ENCODE measurements at regions not wholly inside any gene's neighbourhood (a gene's known extent, or its start where the extent isn't known, plus 50 kb on each side); places are given as distances from the start of the nearest gene placed in this dataset.

DNA sequence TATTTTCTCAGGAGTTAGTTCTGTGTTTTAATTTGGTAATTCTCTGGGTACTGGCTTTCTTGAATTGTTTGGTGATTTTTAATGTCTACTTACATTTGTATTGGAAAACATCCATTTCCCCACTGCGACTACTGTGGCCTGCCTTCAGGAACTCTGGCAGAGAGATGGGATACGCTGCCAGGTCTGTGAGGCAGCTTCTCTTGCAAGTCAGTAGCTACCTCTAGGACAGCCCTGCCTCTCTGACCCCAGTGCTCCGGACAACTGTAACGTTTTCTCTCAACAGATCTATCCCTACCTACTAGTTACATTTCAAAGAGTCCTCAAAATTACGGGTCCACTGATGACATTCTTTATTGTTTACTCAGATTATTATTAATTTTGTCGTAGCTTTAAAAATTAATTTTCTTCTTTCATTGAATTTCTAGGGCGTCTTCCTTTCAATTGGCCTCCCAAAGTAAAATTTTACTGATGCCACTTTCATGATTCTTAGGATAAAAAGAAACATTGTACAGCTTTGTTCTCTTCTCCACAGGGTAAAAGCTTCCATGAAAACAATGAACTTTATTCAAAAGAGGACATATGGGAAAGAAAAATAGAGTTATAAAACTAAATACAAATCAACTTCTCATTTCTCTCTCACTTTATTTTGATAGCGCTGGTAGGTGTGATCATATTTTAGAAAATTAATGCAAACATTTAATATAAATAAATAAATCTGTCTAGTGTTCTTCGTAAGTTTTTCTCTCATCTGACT is 123.2 kb upstream of the GOLGA8J start:
- Histone ChIP-seq H3K9me3 (no peaks in the 10 kb centered on the region), H3K4me1 (peaks cover 15% of the 10 kb centered on the region), H3K4me3 (no peak overlapping the region), H3K27ac (peak overlapping the region; percentile 55 to 59), H3K27me3 (no peaks in the 10 kb centered on the region), H3K36me3 (ENCODE audit: low read depth, missing control alignments) (no peaks in the 10 kb centered on the region)
- WGBS, 2 donors = 56 to 64% methylated on average over 9 of the region's 9 CpGs
- DNase-seq = peak; percentile 80
- intact Hi-C loops (cut with DNase I; ENCODE audit: low total_unique reads) = no loop called here
- no peak for TF ChIP-seq POLR2A (IDR thresholded peaks at IDR 0.05)
- no peak for TF ChIP-seq CTCF (IDR thresholded peaks at IDR 0.05)

DNA sequence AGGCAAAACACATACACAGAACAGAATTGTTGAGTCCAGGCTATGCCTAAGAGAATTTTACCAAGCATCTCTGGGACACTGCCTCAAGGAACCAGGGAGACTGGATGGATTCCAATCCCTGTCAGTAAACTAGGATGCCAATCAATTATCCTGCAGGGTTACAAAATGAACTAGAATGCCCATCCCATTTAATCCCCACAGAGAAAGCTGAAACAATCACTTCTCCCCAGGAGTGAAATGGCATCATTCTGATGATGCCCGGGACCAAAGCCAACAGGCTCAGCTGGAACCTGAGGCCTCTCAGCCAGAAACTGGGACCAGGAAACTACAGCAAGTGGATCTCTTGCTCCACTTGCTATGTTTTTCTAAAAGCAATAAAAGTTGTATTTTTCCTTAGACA is 130.0 kb upstream of the TJP1 start:
- intact Hi-C loops (cut with DNase I; ENCODE audit: low total_unique reads) = no loop called here
- peak; percentile 49 for DNase-seq
- Histone ChIP-seq H3K27me3 (no peaks in the 10 kb centered on the region), H3K4me1 (peaks cover 7% of the 10 kb centered on the region), H3K27ac (peak overlapping the region in 1 of 2 donors; percentile 59), H3K36me3 (ENCODE audit: low read depth, missing control alignments) (no peaks in the 10 kb centered on the region), H3K4me3 (no peak overlapping the region), H3K9me3 (no peaks in the 10 kb centered on the region)
- TF ChIP-seq CTCF (IDR thresholded peaks at IDR 0.05) = no peak
- no peak for TF ChIP-seq POLR2A (IDR thresholded peaks at IDR 0.05)
- WGBS, 2 donors = 48 to 67% methylated on average over 1 of the region's 1 CpG

DNA sequence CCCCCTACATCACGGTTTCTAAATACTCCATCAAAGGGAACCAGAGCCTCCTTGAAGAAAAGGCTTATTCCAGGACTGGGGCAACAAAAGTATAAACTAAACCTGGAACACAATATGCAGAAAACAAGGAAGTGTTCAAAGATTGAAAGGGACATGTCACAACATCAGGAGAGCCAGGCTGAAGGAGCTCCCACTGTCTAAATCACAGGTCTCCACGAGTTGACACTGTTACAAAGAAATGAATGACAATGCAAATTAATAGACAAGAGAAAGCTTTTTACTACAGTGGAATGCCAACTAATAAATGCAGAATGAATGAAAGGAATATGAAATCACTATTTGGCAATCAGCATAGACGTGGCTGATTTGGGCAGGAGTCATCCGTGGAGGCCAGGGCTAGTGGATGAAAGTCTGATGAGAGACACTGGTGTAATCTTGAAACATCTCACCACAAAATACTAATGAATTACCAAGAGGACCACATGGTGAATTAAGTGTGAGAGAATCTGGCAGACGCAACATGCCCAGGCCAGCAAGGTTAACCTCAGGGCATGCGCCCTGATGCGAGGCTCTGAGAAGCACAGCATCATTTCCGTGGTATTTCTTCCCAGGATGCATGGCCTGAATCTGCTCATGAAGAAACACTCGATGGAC is 123.8 kb upstream of the TJP1 start:
- Histone ChIP-seq H3K36me3 (ENCODE audit: low read depth, missing control alignments) (no peaks in the 10 kb centered on the region), H3K4me3 (no peak overlapping the region), H3K4me1 (peaks cover 3% of the 10 kb centered on the region), H3K27ac (no peak overlapping the region), H3K27me3 (no peaks in the 10 kb centered on the region), H3K9me3 (no peaks in the 10 kb centered on the region)
- TF ChIP-seq CTCF (IDR thresholded peaks at IDR 0.05) = no peak
- TF ChIP-seq POLR2A (IDR thresholded peaks at IDR 0.05) = no peak
- intact Hi-C loops (cut with DNase I; ENCODE audit: low total_unique reads) = loop anchor here (10.0 kb wide), 1 partner anchor 109 kb away; no protein-coding TSS in a partner anchor
- DNase-seq = no peak
- WGBS, 2 donors = 66 to 81% methylated on average over 9 of the region's 9 CpGs

GRCh38 chr15:29944925-29945324 is 122.7 kb upstream of the TJP1 start:
- intact Hi-C loops (cut with DNase I; ENCODE audit: low total_unique reads) = loop anchor here (10.0 kb wide), 1 partner anchor 110 kb away; no protein-coding TSS in a partner anchor
- TF ChIP-seq POLR2A (IDR thresholded peaks at IDR 0.05) (no peak), CTCF (IDR thresholded peaks at IDR 0.05) (no peak)
- no peaks in the 10 kb centered on the region for H3K27me3 ChIP-seq
- H3K9me3 ChIP-seq = no peaks in the 10 kb centered on the region
- no peak overlapping the region for H3K4me3 ChIP-seq
- no peak overlapping the region for H3K27ac ChIP-seq
- no peaks in the 10 kb centered on the region for H3K36me3 ChIP-seq (ENCODE audit: low read depth, missing control alignments)
- no peak for DNase-seq
- WGBS, 2 donors = 65 to 78% methylated on average over 2 of the region's 2 CpGs
- peaks cover 3% of the 10 kb centered on the region for H3K4me1 ChIP-seq
